Stimulated activated CD8-positive, alpha-beta memory T cell treated with anti-CD3 and anti-CD28 coated beads, Interleukin-15, amount 100 ng/mL, for 4 hours (primary cell): ENCODE measurements at regions not wholly inside any gene's neighbourhood (a gene's known extent, or its start where the extent isn't known, plus 50 kb on each side); places are given as distances from the start of the nearest gene placed in this dataset.

Source experiments
- DNase-seq, 2 donors: peaks; one replicate each; pipeline ENCODE4 v3.0.0-alpha.2; 2020; ENCODE audit warnings: low read depth in 2 of 2

DNA sequence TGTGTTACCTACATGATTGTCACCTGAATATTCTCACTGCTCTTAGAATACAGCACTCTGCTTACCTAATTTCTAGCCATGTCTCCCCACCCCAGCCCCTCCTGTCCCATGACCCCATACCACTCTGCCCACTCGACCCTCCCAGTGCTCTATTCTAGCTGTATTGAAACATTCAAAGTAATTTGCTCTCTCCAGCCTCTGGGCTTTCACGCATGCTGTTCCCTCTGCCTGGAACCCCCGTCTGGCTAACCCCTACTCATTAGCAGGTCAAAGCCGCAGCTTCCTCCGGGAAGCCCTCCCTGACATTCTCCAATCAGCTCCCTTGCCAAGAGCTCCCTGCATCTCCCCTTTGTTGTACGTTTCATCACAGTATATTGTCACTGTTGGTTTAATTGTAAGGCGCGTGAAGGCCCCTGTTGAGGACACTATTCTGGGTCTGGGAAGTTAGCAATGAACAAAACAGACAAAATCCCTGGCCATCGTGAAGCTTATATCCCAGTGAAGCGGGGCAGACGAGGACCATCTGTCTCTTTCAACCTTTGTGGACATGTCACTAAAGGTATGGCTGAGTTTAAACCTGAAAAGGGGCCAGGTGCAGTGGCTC, 72.3 kb upstream of the LHX1 start:
- DNase-seq = no peak

DNA sequence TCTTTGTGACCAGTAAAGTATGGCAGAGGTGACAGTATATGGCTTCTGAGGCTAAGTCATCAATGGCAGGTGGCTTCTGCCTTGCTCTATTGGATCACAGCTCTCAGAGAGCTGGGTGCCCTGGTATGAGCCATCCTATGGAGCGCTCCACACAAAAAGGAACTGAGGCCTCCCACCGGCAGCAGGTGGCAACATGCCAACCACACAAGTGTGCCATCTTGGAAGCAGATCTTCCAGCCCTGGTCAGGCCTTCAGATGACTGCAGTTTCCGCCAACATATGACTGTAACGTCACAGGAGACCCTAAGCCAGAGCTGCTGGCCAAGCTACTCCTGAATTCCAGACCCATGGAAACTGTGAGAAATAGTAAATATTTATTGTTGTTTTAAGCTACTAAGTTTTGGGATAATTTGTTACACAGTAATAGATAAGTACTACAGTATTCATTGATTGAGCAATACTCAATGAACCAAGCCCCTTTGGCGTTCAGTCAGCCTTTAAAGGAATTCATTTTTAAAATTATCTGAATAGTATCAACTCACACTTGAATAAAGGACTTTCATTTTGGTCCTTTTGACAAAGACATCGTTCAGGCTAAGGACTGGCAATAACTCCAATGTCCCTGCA, 69.4 kb upstream of the LHX1 start:
- DNase-seq = no peak

DNA sequence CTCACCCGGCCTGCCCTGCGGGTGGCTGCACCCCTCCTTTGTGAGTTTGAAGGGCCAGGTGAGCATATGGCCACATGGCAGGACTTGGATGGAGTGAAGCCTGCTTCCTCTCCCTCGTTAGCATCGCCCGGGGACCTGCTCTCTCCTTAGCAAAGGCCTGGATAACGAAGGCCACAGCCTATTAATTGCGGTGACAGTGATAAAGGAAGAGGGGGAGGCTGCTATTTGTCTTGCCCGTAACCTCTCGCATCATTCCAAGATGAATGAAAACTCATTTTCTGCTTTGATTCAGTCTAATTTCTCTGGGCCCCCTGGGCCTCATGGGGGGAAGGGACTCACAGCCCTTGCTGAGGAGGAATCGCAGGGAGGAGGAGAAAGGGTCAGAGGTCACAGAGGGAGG, 68.5 kb upstream of the LHX1 start:
- no peak for DNase-seq

DNA sequence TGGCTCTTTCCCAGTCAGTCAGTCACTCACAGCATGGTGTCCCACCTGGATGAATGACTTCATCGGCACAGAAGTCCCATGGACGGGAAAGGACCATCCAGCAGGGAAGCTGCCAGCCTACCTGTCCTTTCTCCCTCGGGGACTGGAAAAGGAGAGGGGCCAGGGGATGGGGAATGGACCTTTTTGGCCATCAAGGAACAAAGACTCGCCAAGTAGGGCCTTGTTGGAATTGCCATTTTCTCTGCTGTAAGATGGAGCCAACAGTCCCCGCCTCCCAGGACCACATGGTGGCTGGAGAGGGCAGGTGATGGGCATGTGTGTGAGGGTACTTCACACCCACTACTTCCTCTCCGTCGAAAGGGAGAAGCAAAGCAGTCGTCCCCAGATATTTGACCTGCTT, 67.8 kb upstream of the LHX1 start:
- DNase-seq = no peak

DNA sequence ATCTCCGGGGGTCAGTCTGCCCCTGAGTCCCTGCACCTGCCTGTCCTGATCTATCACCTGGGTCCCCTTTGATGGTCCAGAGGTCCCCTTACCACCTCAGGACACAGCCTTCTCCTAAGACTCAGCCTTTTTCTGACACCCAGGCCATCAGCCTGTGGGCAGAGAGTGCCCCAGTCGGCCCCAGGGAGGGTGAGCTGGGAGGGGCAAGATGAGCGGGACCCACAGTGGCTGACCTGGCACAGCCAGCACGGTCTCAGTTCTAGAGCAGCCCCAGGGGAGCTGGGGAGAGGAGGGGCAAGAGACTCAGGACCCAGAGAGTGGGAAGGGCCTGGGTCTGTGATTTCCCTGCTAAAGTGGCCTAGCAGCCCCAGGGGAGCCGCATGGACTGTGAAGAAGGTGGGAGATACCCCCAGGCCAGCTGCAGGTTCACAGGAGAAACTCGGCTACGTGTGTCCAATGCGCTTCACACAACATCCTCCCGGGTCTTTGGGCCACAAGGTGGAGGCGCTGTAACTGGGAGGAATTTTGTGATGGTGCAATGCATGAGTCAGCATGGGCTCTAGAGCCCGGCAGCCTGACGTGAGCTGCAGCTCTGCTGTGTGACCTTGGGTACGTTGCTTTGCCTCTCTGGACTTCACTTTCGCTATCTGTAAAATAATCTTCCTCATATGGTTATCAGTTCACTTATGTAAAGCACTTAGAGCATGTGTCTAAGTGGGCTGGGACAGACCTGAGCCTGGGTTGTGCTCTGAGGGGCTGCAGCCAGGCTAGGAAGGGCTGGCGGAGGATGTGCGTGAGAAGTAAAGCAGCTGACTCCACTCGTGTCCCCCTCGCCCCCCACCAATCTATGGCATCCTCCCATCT, 67.2 kb upstream of the LHX1 start:
- no peak for DNase-seq

DNA sequence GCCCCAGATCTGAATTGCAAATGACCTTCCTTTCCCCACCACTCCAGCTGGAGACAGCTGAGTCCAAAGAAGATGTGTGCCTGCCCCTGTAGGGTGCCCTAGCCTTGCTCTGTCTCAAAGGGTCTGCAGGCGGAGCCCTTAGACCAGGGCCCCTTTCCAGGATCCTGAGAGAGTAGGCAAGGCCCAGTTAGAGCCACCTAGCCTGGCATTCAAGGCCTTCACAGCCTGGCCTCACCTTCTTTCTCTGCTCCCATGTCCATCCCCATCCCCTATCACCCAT, 66.6 kb upstream of the LHX1 start:
- no peak for DNase-seq

DNA sequence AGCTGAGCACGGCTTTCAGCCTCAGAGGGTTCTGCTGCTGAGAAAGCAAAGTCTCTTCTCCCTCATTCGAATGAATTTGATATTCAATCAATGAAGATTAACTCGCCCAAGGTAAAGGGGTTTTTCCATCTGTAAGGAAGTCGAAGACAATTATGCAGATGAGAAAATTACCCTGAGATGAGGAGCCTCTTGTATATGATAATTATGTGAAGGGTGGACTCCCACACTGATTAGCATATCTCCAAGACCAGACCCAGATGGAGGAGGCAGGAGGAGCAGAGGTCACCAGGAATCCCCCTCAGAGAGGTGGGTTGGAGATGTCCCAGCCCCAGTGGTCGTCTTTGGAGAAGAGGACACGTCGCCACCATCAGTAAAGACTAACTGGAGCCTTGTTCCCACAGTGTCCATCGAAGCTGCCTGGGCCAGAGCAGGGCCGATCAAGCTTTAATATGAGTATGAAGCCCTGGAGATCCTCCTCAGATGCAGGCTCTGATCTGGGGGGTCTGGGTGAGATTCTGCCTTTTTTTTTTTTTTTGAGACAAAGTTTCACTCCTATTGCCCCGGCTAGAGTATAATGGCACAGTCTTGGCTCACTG, 61.5 kb upstream of the LHX1 start:
- DNase-seq = no peak

DNA sequence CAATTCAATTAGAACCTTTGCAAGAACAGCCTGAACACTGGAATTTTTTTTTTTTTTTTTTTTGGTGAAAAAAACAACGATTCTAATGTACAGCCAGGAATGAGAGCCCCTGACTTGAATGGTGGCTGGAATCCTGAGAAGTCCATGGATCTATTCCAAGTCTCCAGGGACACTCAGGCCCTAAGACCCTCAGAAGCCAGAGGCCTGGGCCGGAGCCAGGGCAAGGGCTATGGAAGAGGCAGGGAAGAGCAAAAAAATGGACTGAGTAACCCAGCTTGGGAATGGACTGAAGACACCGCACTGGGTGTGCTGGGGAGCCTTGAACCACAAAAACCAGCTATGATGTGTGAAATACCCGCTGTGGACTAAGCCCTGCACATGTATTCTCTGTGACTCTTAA, 60.3 kb upstream of the LHX1 start:
- DNase-seq = no peak

DNA sequence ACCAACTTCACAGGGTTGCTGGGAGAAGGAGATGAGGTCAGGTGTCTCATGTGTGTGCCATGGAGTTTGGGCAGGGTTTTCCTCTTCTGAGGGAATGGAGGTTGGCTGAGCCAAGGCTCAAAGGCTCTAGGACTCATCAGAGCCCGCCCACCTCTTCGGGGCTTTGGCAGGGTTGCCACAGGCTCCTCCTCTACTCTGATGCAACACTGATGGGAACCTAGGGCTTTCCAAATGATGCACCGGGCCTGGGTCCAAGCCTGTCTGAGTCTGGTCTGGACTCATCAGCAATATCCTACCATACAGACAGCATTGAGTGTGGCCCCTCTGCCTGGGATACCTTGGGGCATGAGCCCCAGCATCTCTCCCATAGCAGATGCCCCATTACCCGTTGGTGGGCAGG, 59.5 kb upstream of the LHX1 start:
- no peak for DNase-seq

DNA sequence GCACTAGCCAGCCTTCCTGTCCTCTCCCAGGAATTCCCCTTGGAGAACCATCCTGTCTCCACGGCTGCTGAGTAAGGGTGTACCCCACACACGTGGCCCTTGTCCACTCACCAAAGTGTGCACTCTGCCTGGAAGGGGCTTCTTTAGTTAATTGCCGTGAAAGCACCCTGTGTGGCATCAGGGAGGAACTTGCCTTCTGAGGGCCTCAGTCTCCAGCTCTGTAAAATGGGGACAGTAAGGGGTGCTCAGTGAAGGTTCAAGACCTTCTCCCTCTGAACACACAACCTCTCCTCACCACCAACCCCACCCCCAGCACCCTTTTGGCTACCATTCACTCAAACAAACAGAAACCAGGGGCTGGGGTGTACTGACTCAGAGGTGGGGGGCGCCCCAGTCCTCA, 59.1 kb upstream of the LHX1 start:
- no peak for DNase-seq

DNA sequence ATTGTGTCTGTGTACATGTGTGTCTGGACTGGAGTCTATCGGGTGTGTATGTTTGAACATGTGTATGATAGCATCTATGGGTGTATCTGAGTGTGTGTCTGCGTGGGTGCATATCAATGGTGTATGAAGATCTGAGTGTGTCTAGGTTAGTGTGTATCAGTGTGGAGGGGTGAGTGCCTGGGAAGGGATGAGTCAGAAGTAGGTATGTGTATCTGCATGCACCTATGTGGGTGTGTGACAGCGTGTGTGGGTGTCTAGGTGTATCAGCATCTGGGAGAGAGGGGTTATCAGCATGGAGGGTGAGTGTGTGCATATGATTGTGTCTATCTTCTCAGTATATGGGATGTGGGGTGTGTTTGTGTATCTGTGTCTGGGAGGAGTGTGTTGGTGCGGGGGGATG, 58.2 kb upstream of the LHX1 start:
- peak in 1 of 2 donors; percentile 1 for DNase-seq

DNA sequence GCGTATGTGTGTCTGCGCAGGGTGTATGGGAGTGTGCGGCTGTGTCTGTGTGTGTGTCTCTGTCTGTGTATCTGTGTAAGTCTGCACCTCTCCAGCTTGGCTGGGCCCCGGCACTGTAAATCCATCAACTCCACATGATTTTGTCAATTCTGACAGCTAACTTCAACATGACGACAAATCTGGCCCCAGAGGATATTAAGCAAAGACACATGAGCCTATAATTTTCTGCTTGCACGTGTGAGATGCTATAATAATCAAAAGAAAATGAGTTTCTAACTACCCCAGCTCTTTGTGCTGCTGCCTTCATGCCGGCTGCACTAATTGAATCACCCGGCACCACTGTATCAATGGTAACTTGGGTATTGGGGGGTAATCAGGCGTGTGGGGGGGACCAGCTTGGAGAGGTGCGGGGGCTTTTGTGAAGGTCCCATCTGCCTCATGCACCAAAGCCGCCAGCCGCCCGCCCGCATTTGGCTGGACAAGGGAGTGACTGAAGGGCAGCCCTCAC, 57.6 kb upstream of the LHX1 start:
- DNase-seq = no peak

DNA sequence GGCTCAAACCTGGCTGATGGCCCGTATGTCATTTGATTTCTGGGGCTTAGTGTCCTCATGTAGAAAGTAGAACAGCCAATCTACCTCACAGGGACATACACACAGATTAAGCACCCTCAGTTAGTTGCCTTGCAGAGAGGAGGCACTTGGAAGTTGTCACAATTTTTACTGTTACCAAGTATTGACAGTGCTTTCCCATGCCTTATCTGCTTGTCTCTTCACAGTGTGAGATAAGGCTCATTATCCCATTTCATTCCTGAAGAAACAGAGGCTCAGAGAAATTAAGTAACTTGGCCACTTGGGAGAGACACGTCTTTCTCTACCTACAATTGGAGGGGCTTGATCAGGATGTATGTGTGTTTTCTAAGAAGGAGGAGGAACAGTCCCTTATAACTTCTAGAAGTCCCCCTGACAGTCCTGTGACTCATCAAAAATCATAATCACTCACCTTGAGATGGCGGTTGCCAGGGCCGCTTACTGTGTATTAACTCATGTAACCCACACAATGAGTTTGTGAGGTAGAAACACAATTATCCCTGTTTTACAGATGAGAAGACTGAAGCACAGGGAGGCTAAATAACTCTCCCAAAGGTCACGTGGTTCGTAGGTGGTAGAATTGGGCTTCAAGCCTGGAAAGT, 56.9 kb upstream of the LHX1 start:
- no peak for DNase-seq

DNA sequence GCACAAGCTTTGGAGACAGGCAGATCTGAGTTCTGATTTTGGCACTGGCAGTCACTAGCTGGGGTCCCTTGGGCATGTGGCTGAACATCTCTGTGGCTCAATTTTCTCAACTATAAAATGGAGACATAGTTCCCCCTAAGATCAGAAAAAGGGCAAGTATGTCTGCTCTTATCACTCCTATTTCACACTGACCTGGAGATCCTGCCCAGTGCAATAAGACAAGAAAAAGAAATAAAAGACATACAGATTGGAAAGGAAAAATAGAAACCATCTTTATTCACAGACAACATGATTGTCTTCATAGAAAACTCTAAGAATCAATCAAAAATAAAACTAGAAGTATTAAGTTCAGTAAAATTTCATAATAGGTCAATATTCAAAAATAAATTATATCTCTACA, 56.0 kb upstream of the LHX1 start:
- no peak for DNase-seq

DNA sequence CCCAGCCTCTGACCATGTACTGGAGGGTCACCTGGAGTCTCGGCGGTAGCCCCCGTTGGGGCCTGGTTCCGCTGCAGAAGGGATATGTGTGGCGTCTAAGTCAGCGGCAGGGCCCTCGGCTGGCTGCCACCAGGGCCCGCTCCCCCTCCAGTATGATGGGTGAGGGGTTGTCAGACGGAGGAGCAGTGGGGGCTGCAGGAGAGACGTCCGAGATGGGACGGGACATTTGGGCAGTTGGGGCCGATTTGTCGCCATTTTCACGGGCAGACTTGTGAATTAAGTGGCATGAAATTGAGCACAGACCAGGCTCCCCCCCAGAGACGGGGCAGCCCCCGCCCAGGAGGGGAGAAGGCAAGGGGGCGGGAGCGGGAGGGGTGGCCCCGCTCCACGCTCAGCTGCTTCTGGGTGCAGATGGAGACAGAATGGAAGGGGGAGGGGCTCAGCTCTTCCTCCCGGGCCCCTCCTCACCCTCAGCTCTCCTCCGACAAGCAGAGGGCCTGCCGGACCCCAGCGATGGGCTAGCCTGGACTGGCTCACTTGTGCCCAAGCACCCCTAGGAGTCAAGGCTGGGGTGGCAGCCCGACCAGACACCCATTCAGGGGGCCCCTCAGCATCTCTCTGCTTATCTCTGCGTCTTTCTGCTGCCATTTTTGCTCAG, 52.7 kb upstream of the LHX1 start:
- no peak for DNase-seq

DNA sequence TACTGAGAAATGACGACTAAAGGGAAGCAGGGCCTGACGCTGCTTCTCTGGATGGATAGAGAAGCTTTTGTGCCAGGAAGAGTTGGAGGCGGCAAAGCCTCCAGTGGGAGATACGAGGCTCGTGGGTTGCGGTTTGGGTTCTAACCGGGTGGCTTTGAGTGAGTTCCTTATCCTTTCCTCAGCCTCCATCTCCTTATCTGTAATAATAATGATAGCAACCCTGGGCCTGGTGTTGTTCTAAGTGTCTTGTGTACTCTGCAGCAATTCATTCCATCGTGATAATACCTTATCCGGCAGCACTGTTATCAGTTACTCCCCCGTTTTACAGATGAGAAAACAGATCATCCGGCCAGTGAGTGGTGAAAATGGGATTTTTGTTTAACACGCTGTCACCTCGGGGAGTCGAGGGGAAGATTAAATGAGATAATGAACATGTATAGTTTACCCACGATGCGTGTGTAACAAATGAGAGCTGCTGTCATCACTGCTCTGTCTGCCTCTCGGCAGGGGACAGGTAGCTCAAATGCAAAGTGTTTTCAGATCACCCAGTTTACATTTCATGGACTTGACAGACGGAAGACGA, 52.0 kb upstream of the LHX1 start:
- DNase-seq = no peak

DNA sequence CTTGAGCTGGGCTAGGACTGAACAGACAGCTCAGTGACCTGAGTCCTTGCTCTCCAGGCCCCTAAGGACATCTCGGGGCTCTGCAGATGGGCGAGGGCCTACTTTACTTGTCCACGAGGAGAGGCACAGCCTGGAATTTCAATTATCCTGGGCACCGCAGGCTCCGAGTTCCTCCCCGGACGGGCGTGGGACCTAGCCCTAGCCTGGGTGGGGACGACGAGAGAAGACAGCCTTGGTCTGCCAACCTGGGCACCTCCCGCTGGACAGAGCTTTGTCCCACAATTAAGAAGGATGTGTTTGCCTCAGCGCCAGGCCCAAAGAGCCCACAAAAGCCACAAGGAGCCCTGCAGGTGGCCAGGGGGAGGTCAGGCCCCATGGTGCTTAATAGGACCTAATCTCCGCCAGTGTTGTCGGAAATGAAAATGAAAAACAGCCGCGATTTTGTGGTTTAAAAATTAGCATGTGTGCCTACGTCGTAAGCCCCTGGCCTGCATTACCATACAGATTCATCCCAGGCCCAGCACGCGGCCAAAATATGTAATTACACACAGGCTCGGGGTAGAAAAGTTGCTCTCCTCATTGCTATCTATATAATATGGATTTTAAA, 51.4 kb upstream of the LHX1 start:
- DNase-seq = no peak
